ENCODE measurements at regions not wholly inside any gene's neighbourhood (a gene's known extent, or its start where the extent isn't known, plus 50 kb on each side); places are given as distances from the start of the nearest gene placed in this dataset.

GRCh38 chr4:31651541-31651940 lies 931.4 kb downstream of the PCDH7 start:
- no peak for TF ChIP-seq POLR2A (IDR thresholded peaks at IDR 0.05)
- TF ChIP-seq, protein P1, sequence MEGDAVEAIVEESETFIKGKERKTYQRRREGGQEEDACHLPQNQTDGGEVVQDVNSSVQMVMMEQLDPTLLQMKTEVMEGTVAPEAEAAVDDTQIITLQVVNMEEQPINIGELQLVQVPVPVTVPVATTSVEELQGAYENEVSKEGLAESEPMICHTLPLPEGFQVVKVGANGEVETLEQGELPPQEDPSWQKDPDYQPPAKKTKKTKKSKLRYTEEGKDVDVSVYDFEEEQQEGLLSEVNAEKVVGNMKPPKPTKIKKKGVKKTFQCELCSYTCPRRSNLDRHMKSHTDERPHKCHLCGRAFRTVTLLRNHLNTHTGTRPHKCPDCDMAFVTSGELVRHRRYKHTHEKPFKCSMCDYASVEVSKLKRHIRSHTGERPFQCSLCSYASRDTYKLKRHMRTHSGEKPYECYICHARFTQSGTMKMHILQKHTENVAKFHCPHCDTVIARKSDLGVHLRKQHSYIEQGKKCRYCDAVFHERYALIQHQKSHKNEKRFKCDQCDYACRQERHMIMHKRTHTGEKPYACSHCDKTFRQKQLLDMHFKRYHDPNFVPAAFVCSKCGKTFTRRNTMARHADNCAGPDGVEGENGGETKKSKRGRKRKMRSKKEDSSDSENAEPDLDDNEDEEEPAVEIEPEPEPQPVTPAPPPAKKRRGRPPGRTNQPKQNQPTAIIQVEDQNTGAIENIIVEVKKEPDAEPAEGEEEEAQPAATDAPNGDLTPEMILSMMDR (IDR thresholded peaks at IDR 0.05) = no peak
- no peak for TF ChIP-seq POLR2AphosphoS5 (IDR thresholded peaks at IDR 0.05)
